ENCODE measurements at regions not wholly inside any gene's neighbourhood (a gene's known extent, or its start where the extent isn't known, plus 50 kb on each side); places are given as distances from the start of the nearest gene placed in this dataset.
"Not testable (repeated sequence)": the region's sequence is repeated elsewhere in the genome, so short reads cannot be mapped to it uniquely, and the experiment has no call there.

DNA sequence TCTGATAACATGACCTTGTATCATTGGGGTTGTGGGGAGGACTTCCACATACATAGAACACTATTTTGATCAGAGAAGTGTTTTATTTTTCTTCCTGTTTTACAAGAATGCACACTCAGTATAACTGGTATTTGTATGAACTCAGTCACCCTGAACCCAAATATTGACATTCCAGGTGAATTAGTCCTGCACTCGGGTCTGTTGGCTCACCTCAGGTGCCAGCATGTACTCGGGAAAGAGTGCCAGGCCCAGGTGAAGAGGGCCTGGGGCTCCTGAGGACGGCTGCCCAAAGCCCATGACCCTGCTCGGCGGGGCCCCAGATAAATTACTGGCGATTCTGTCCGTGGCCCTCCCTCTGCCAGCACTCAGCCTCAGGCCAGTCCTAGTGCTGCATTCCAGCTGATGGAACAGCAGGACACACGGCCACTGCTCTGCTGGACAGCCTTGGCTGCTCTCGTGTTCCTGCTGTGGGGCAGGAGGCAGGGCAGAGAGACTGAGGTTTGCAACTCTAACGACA, 75.4 kb upstream of the TMPRSS2 start:
- no peak for DNase-seq

- DNase-seq, result no peak
Measured at GRCh38 chr21:41582866-41583265, 74.9 kb upstream of the TMPRSS2 start.

DNA sequence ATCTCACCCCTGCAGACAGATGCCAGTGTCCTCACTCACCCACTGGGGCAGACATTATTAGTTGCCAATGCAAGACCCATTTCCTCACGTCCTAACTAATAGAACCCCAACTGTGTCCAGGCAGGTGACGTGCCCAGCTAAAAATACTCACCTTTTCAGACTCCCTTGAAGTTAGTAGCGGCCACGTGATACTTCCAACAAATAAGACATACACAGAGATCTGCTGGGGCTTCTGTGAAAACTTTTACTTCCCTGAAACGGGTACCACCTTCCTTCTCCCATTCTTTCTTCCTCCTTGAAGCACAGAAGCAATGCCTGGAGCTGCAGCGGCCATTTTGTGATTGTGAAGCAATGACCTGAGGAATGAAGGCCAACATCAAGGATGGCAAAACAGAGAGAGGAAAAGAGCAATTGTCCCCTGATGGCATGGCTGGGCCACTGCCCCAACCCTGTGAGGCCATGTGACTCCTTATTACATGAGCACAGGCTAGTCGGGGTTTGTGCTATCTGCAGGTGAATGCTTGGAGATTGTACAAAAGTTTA, 74.4 kb upstream of the TMPRSS2 start:
- DNase-seq, result no peak

GRCh38 chr21:41581592-41582228, 73.8 kb upstream of the TMPRSS2 start:
- DNase-seq, result no peak

DNA sequence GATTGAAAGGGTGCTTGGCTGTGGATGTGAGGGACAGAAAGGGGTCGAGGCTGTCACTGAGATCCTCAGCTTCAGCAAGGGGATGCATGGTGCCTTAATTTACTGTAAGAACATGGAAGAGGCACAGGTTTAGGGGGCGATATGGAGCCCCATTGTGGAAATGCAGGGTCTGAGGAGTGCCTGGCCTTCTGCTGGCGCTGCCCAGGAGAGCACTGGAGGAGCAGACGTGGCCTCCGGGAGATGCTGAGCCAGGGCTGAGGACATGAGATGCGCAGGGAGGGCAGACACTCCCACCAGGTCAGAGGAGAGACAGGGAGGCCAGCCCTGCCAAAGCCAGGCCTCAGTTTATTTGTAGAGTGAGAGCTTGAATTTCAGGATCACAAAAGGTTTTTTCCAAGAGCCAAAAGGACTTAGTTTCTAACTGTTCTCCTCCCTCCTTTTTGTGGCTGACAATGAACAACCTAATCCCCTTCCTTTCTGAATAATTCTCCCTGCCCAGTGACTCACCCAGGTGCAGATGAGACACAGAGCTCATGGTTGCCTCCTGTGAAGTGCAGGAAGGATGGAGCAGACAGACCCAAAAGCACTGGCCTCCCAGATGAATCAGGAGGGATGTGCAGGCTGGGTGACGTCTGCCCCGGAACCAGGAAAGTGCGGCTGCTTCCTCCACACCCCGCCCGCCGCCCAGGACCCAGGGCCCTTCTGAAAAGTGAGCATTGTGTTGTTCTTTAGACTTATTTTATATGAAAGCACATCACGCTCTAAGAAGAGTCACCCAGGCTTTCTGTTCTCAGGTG, 73.0 kb upstream of the TMPRSS2 start:
- DNase-seq, result no peak

- no peak for DNase-seq
Measured at GRCh38 chr21:41579692-41580091, 71.7 kb upstream of the TMPRSS2 start.

- DNase-seq, result no peak
Measured at GRCh38 chr21:41578716-41579115, 70.8 kb upstream of the TMPRSS2 start.

- no peak for DNase-seq
Measured at GRCh38 chr21:41578083-41578482, 70.1 kb upstream of the TMPRSS2 start.

DNA sequence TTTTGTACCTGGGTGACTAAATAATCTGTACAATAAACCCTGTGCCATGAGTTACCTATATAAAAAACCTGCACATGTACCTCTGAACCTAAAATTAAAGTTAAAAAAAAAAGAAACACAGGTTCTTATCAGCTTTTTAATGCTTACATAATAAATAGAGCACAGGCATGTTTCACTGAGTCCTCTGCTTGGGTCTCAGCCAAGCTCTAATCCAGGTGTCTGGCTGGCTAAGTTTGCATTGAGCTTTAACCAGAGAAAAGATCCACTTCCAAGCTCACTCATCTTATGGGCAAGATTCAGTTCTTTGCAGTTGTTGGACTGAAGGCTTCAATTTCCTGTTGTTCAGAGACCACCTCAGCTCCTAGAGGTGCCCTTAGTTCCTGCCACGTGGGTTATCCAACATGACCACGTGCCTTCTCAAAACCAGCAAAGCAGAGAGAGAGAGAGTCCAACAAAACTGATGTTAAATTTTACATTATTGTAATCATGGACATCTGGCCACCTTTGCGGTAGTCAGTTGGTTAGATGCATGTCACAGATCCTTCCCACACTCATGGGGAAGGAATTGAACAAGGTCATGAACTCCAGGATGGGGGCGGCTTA, 68.2 kb upstream of the TMPRSS2 start:
- DNase-seq, result no peak

- no peak for DNase-seq
Measured at GRCh38 chr21:41573902-41574690, 66.1 kb upstream of the TMPRSS2 start.

DNA sequence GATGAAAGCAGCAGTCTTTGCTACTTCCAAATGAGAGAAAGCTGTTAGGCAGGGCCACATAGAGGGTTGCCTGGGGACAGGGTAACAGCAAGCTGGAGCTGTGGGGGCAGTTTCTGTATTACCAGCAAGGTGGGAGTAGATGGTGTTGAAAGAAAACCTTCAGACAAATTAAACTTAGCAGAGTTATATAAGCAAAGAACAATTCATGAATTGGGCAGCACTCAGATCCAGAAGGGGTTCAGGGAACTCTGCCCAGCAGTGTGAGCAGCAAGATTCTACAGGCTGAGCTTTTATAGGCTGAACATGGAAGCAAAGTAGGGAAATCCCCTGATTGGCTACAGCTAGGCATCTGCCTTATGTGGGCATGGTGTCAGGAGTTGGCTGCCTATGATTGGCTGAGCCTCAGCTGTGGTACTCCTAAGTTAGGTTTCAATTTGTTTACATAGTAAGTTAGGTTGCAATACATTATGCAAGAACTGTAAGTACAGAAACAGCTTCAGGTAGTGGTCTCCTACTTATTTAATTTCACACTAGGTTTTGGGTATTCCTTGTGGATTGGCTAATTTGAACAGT, 64.1 kb upstream of the TMPRSS2 start:
- DNase-seq, result no peak

DNA sequence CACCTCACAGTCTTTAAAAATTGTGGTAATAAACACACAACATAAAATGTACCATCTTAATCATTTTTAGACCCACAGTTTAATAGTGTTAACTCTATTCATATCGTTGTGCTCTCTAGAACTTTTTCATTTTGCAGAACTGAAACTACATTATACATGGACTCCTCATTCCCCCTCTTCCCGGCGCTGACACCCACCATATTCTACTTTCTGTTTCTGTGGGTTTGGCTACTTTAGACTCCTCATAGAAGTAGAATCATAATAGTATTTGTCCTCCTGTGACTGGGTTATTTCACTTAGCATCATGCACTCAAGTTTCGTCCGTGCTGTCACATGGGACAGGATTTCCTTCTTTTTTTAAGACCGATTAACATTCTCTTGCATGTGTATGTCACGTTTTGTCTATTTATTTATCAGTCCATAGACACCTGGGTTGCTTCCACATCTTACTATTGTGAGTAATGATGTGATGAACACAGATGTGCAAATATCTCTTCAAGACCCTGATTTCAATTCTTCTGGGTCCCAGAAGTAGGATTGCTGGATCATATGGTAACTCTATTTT, 62.9 kb upstream of the TMPRSS2 start:
- DNase-seq, result no peak

DNA sequence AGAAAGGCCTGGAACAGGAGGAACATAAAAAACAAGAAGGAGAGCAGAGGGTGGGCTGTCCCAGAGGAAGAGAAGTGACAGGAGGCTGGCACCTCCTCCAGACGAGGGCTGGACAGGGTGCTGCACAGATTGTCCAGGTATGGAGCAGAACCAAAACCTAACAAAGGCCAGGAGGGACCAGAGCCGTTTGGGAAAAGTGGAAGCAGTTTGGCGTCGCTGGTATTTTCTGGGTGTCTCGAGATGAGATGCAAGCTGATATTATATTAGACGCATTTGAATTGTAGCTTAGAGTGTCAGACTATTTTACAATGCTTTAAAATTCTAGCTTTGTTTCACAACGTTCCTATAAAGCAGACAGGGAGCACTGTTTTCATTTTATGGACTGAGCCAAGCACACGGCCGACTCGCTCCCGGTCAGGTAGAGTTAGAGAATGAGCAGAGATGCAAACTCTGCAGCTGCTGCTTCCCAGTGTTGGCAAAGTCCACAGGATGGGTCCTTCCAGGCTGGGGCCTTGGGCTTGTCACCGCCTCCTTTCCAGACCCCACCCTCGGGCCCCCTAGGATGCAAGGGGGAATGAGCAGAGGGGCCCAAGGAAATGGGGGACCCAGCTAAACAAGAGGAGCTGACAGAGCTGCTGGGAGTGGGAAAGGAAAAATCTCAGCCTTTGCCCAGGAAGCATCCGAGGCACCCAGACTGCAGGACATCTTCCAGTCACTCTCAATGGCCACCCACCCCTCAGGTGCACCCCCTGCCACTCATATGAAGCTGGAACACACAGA, 60.8 kb upstream of the TMPRSS2 start:
- DNase-seq, result no peak

GRCh38 chr21:41567901-41568510, 60.0 kb upstream of the TMPRSS2 start:
- no peak for DNase-seq

GRCh38 chr21:41567237-41567636, 59.3 kb upstream of the TMPRSS2 start:
- DNase-seq, result not testable (repeated sequence)

GRCh38 chr21:41566500-41567014, 58.6 kb upstream of the TMPRSS2 start:
- DNase-seq, result no peak

DNA sequence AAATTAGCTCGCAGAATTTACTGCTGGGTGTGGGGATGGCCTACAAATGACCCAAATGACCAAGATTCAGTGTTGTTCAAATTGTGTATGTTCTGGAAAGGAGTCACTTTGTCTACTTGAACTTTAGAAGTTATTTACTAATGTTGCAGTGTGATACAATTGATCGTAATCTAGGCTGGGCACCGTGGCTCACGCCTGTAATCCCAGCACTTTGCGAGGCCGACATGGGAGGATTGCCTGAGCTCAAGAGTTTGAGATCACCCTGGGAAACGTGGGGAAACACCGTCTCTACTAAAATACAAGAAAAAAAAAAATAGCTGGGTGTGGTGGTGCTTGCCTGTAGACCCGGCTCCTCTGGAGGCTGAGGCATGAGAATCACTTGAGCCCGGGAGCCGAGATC, 57.6 kb upstream of the TMPRSS2 start:
- DNase-seq, result no peak

DNA sequence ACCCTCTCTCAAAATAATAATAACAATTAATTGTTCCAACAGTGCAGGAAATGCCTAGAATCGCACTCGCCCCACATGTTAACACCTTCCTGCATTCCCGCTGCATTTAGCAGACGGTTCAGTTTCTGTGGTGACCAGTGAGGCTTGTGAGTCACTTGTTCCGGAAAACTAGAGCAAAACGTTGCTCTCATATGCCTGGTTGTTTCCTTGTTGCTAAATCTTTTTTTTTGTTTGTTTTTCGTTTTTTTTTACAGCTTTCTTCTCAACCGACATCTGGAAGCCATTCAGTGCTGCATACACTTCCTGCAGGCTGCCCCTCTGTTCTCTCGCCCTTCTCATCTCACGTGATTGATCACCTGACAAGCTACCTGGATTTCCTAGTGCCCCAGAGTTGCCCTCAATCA, 56.9 kb upstream of the TMPRSS2 start:
- no peak for DNase-seq

DNA sequence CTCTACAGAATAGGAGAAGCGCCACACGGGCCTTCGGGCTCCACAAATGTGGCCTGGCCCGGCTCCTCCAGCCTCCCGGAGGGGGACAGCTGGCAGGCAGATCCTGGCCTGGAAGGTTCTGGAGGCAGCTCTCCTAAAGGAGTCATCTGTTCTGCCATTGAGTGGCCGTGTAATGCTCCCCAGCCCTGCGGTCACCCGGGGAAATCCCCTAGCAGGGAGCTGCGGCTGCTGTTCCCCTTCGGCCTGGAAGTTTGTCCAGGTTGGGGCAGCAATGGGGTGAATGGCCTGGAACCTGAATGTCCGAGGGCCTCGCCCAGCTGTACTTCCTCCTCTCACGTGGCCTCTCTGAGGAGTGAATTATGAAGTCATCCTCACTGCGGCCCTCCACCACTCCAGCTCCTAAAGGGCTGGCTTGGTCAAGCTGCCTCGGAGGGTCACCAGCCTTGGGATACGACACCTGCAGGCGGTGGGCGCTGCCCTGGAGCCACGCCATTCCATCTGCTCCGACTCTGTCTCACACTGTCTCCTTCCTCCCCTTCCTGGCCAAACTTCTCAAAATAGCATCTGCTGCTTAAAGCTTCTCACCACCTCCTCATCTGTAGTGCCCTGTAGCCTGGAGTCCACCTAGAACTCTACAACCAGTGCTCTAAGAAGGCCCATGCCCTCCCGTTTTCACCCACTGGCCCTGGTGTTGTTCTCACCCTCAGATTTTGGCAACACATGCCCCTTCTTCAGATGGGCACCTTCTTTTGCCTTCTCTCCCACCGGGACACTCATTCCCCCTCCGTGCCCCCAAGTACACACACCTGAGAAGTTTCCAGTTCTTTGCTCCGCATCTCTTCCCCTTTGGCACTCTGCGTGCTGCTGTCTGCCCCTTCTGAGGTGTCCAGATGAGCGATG, 54.4 kb upstream of the TMPRSS2 start:
- no peak for DNase-seq

DNA sequence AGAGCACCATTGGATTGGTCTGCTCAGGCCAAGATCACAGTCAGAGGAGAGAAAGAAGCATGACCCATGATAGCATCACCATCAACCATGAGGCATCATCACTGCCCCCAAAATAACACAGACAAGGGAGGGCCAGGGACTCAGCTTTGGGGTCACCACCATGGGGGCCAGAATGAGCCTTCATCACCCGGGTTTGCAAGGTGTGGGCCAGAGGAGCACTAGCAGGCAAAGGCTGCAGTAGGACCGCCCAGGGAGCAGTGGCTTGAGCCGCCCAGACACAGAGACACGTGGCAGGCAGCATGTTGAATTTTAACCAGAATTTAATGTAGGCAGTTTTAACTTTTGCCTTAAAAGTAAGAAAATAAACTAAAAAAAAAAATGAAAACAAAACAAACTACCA, 53.7 kb upstream of the TMPRSS2 start:
- DNase-seq, result no peak
